ENCODE measurements at regions not wholly inside any gene's neighbourhood (a gene's known extent, or its start where the extent isn't known, plus 50 kb on each side); places are given as distances from the start of the nearest gene placed in this dataset.
"Not testable (repeated sequence)": the region's sequence is repeated elsewhere in the genome, so short reads cannot be mapped to it uniquely, and the experiment has no call there.

- peak overlapping the region in 1 of 2 donors; percentile 68 for H3K4me3 Mint-ChIP-seq
- not testable (repeated sequence) for H3K9me3 Mint-ChIP-seq; H3K27me3 Mint-ChIP-seq; H3K36me3 Mint-ChIP-seq; ATAC-seq (replicated peaks); H3K27ac Mint-ChIP-seq; H3K4me1 Mint-ChIP-seq; DNase-seq
Measured at GRCh38 chr1:143424491-143425032, 547.2 kb downstream of the FAM72C start.

GRCh38 chr1:143423832-143424231, 548.0 kb downstream of the FAM72C start:
- H3K9me3 Mint-ChIP-seq; H3K4me3 Mint-ChIP-seq; H3K27ac Mint-ChIP-seq; H3K27me3 Mint-ChIP-seq; ATAC-seq (replicated peaks); H3K4me1 Mint-ChIP-seq; DNase-seq; H3K36me3 Mint-ChIP-seq: not testable (repeated sequence)

- not testable (repeated sequence) for H3K9me3 Mint-ChIP-seq; H3K36me3 Mint-ChIP-seq; DNase-seq; H3K4me1 Mint-ChIP-seq; H3K27me3 Mint-ChIP-seq; H3K27ac Mint-ChIP-seq; ATAC-seq (replicated peaks); H3K4me3 Mint-ChIP-seq
Measured at GRCh38 chr1:143421290-143421689, 550.5 kb downstream of the FAM72C start.

Measured in stimulated activated naive B cell treated with anti-CD40 and anti-IgM and Interleukin-4, amounts not matched to agents 10 μg/mL and 1 μg/mL and 100 μg/mL, for 72 hours (primary cell).